Neural progenitor cell (in vitro differentiated cells): ENCODE measurements at regions not wholly inside any gene's neighbourhood (a gene's known extent, or its start where the extent isn't known, plus 50 kb on each side); places are given as distances from the start of the nearest gene placed in this dataset.

ENCODE experiments used
- EZH2 ChIP-seq: fragments of 200-600 bp; sonication (generic); IDR thresholded peaks from 2 replicates; pipeline ENCODE4 v1.6.1; 2017; ENCODE audit warnings: antibody characterized with exemption, mild to moderate bottlenecking, moderate library complexity
- EZH2phosphoT487 ChIP-seq: fragments of 200-600 bp; sonication (generic); IDR thresholded peaks from 2 replicates; pipeline ENCODE4 v1.6.1; 2017; ENCODE audit warnings: antibody characterized with exemption
- TF ChIP-seq, protein P1 (sequence below): fragments of 200-600 bp; sonication (generic); IDR thresholded peaks from 2 replicates; pipeline ENCODE4 v1.5.1; 2017; ENCODE audit warnings: antibody characterized with exemption, mild to moderate bottlenecking

DNA sequence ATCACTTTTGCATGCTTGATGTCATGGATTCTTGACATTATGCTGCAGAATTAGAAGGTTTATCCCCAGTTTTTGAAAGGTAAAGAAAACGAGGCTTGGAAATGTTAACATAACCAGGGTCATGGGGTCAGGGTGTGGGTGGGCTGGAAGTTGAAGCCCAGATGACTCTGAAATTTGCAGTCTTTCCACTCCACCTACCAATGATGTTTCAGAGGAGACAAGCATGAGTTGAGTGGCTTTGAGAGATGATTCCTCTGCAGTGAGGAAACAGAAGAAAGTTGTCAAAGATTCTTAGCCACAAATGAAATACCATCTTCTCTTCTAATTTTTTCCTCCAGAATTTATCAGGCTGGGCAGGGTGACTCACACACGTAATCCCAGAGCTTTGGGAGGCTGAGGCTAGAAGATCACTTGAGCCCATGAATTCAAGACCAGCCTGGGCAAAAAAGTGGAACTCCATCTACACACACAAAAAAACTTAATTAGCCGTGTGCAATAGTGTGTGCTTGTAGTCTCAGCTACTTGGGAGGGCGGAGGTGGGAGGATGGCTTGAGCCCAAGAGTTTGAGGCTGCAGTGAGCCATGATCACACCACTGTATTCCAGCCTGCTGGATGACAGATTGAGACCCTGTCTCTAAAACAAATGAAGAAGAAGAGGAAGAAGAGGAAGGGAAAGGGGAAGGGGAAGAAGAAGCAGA is 239.1 kb upstream of the AUTS2 start:
- TF ChIP-seq, protein P1, sequence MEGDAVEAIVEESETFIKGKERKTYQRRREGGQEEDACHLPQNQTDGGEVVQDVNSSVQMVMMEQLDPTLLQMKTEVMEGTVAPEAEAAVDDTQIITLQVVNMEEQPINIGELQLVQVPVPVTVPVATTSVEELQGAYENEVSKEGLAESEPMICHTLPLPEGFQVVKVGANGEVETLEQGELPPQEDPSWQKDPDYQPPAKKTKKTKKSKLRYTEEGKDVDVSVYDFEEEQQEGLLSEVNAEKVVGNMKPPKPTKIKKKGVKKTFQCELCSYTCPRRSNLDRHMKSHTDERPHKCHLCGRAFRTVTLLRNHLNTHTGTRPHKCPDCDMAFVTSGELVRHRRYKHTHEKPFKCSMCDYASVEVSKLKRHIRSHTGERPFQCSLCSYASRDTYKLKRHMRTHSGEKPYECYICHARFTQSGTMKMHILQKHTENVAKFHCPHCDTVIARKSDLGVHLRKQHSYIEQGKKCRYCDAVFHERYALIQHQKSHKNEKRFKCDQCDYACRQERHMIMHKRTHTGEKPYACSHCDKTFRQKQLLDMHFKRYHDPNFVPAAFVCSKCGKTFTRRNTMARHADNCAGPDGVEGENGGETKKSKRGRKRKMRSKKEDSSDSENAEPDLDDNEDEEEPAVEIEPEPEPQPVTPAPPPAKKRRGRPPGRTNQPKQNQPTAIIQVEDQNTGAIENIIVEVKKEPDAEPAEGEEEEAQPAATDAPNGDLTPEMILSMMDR: no peak
- TF ChIP-seq EZH2phosphoT487: no peak
- TF ChIP-seq EZH2: no peak
